T-cell (primary cell): ENCODE measurements at regions not wholly inside any gene's neighbourhood (a gene's known extent, or its start where the extent isn't known, plus 50 kb on each side); places are given as distances from the start of the nearest gene placed in this dataset.

Experiments
- ATAC-seq, 4 experiments: fragments of 200-7000 bp in 3 of 4; fragments of 150-1000 bp in 1 of 4; cut with Tn5 transposase; replicated peaks in 1 of 4; 1 replicate in 3 of 4; 2 replicates in 1 of 4; pipeline ENCODE4 v1.10.0; 2021; ENCODE audit warnings: moderate library complexity in 3 of 4, mild to moderate bottlenecking in 2 of 4, moderate number of reproducible peaks in 1 of 4
- CTCF ChIA-PET, 2 donors: fragments of 300-600 bp; sonication (Branson Sonifier 250); formaldehyde crosslinking; loops; one replicate each; lab custom pipeline; 2022; ENCODE audit warnings: antibody characterized with exemption in 2 of 2; lab: Charles Lee
- POLR2A ChIA-PET, 2 donors: fragments of 300-600 bp; sonication (Branson Sonifier 250); formaldehyde crosslinking; loops; one replicate each; lab custom pipeline; 2022; ENCODE audit warnings: antibody characterized with exemption in 2 of 2; lab: Charles Lee
- DNase-seq, 35 experiments: peaks; one replicate each; pipeline versions ENCODE4 v3.0.0 to v3.0.0-alpha.2; 2013 to 2023
- H3K27ac ChIP-seq: one replicate; pipeline ENCODE4 v1.5.1; 2013; ENCODE audit warnings: low read length
- H3K27me3 ChIP-seq, 2 experiments: replicated peaks in 1 of 2; 1 replicate in 1 of 2; 2 replicates in 1 of 2; pipeline versions ENCODE4 v1.6.1 to v1.7.0; 2013; ENCODE audit warnings: low read length in 1 of 2, mixed read lengths in 1 of 2; ENCODE audit not compliant: control insufficient read depth in 2 of 2, insufficient read depth in 2 of 2; ENCODE audit errors: extremely low read depth in 1 of 2
- H3K36me3 ChIP-seq, 2 donors: 1 replicate in 1 of 2; 2 replicates in 1 of 2; pipeline versions ENCODE4 v1.6.1 to v1.7.0; 2013; ENCODE audit warnings: low read length in 1 of 2; ENCODE audit not compliant: control insufficient read depth in 2 of 2, insufficient read depth in 1 of 2; ENCODE audit errors: extremely low read depth in 1 of 2
- H3K4me1 ChIP-seq, 2 experiments: 1 replicate in 1 of 2; 2 replicates in 1 of 2; pipeline versions ENCODE4 v1.6.1 to v1.7.0; 2013; ENCODE audit warnings: low read length in 2 of 2, mixed read lengths in 1 of 2; ENCODE audit not compliant: insufficient read depth in 2 of 2, control insufficient read depth in 1 of 2; ENCODE audit errors: extremely low read depth in 1 of 2
- H3K4me3 ChIP-seq, 2 donors: 1 replicate in 1 of 2; 2 replicates in 1 of 2; pipeline versions ENCODE4 v1.5.1 to v1.7.0; 2013; ENCODE audit warnings: mild to moderate bottlenecking in 2 of 2, low read length in 1 of 2, moderate library complexity in 1 of 2; ENCODE audit not compliant: control insufficient read depth in 1 of 2; ENCODE audit errors: extremely low read depth in 1 of 2
- H3K9me3 ChIP-seq: 2 replicates; pipeline ENCODE4 v1.7.0; 2013
- H3K27ac Mint-ChIP-seq, 2 donors: one replicate each; pipeline ENCODE4 v1.8.0; 2020 to 2021; ENCODE audit warnings: mild to moderate bottlenecking in 2 of 2, mixed read lengths in 2 of 2
- H3K27me3 Mint-ChIP-seq, 2 donors: one replicate each; pipeline ENCODE4 v1.8.0; 2021 to 2022; ENCODE audit warnings: mixed read lengths in 2 of 2
- H3K36me3 Mint-ChIP-seq: one replicate; pipeline ENCODE4 v1.8.0; 2021; ENCODE audit warnings: mixed read lengths
- H3K4me1 Mint-ChIP-seq, 3 donors: one replicate each; pipeline ENCODE4 v1.8.0; 2020 to 2022; ENCODE audit warnings: mixed read lengths in 3 of 3, mild to moderate bottlenecking in 1 of 3
- H3K4me3 Mint-ChIP-seq, 3 donors: one replicate each; pipeline ENCODE4 v1.8.0; 2020 to 2022; ENCODE audit warnings: mild to moderate bottlenecking in 3 of 3, mixed read lengths in 3 of 3, moderate library complexity in 3 of 3
- H3K9me3 Mint-ChIP-seq, 3 donors: one replicate each; pipeline ENCODE4 v1.8.0; 2020 to 2022; ENCODE audit warnings: mixed read lengths in 3 of 3
- WGBS: methylation state at CpG from one replicate; pipeline ENCODE4 v1.1.5; 2013; ENCODE audit warnings: missing lambda C conversion rate; ENCODE audit not compliant: insufficient coverage; 5-methylcytosine and 5-hydroxymethylcytosine counted together

GRCh38 chr10:53477313-53477675 lies 704.7 kb upstream of the MBL2 start:
- H3K9me3 ChIP-seq, result no peaks in the 10 kb centered on the region
- no peaks in the 10 kb centered on the region for H3K4me1 ChIP-seq
- no peaks in the 10 kb centered on the region for H3K36me3 Mint-ChIP-seq
- ATAC-seq (no peak), DNase-seq (no peak)
- H3K36me3 ChIP-seq, result no peaks in the 10 kb centered on the region
- ChIA-PET POLR2A (no interaction called here), CTCF (no interaction called here)
- H3K27me3 Mint-ChIP-seq, result no peaks in the 10 kb centered on the region
- WGBS, result no CpG with 5 or more reads among the region's 1 CpG
- H3K4me1 Mint-ChIP-seq, result no peaks in the 10 kb centered on the region
- H3K27ac ChIP-seq, result no peak overlapping the region
- H3K27ac Mint-ChIP-seq, result no peak overlapping the region
- H3K27me3 ChIP-seq, result no peaks in the 10 kb centered on the region
- no peak overlapping the region for H3K4me3 ChIP-seq
- H3K9me3 Mint-ChIP-seq, result peaks cover 0 to 18% (median 2%) of the 10 kb centered on the region in 3 donors
- H3K4me3 Mint-ChIP-seq, result no peak overlapping the region

GRCh38 chr10:53476650-53477312 lies 704.2 kb upstream of the MBL2 start:
- peaks cover 0 to 18% (median 2%) of the 10 kb centered on the region in 3 donors for H3K9me3 Mint-ChIP-seq
- H3K36me3 ChIP-seq, result no peaks in the 10 kb centered on the region
- WGBS, result no CpG with 5 or more reads among the region's 3 CpGs

GRCh38 chr10:53469383-53469782 lies 696.8 kb upstream of the MBL2 start:
- Mint-ChIP-seq H3K4me3 (no peak overlapping the region), H3K4me1 (no peaks in the 10 kb centered on the region), H3K27me3 (no peaks in the 10 kb centered on the region), H3K9me3 (peaks cover 0 to 20% (median 2%) of the 10 kb centered on the region in 3 donors), H3K27ac (no peak overlapping the region), H3K36me3 (no peaks in the 10 kb centered on the region)
- H3K27me3 ChIP-seq, result no peaks in the 10 kb centered on the region
- no peaks in the 10 kb centered on the region for H3K9me3 ChIP-seq
- no peak overlapping the region for H3K4me3 ChIP-seq
- no peak for DNase-seq
- no peak overlapping the region for H3K27ac ChIP-seq
- WGBS, result no CpG with 5 or more reads among the region's 2 CpGs
- no peaks in the 10 kb centered on the region for H3K36me3 ChIP-seq
- no peak for ATAC-seq
- no peaks in the 10 kb centered on the region for H3K4me1 ChIP-seq
- ChIA-PET POLR2A (no interaction called here), CTCF (no interaction called here)

More at GRCh38 chr10:53476650-53477312, 704.2 kb upstream of the MBL2 start:
- H3K27ac ChIP-seq, result no peak overlapping the region
- no peak for DNase-seq
- no peaks in the 10 kb centered on the region for H3K4me1 ChIP-seq
- POLR2A ChIA-PET, result no interaction called here
- H3K36me3 Mint-ChIP-seq, result no peaks in the 10 kb centered on the region
- no peaks in the 10 kb centered on the region for H3K9me3 ChIP-seq
- no peak overlapping the region for H3K27ac Mint-ChIP-seq
- H3K4me3 ChIP-seq, result no peak overlapping the region
- no peak for ATAC-seq
- no peaks in the 10 kb centered on the region for H3K27me3 Mint-ChIP-seq
- CTCF ChIA-PET, result no interaction called here
- H3K27me3 ChIP-seq, result no peaks in the 10 kb centered on the region
- no peak overlapping the region for H3K4me3 Mint-ChIP-seq
- H3K4me1 Mint-ChIP-seq, result no peaks in the 10 kb centered on the region

- no peaks in the 10 kb centered on the region for H3K36me3 Mint-ChIP-seq
- Histone ChIP-seq H3K27me3 (no peaks in the 10 kb centered on the region), H3K36me3 (no peaks in the 10 kb centered on the region), H3K9me3 (no peaks in the 10 kb centered on the region), H3K4me1 (no peaks in the 10 kb centered on the region), H3K27ac (no peak overlapping the region), H3K4me3 (no peak overlapping the region)
- H3K4me3 Mint-ChIP-seq, result no peak overlapping the region
- no peak overlapping the region for H3K27ac Mint-ChIP-seq
- 100% methylated on average over 2 of the region's 4 CpGs for WGBS
- CTCF ChIA-PET, result no interaction called here
- H3K27me3 Mint-ChIP-seq, result no peaks in the 10 kb centered on the region
- H3K4me1 Mint-ChIP-seq, result no peaks in the 10 kb centered on the region
- DNase-seq, result no peak
- no peak for ATAC-seq
- POLR2A ChIA-PET, result no interaction called here
- H3K9me3 Mint-ChIP-seq, result peaks cover 9 to 17% (median 11%) of the 10 kb centered on the region in 3 donors
Observed at GRCh38 chr10:53463539-53463938, 691.0 kb upstream of the MBL2 start.

GRCh38 chr10:53458007-53458406 lies 685.4 kb upstream of the MBL2 start:
- Mint-ChIP-seq H3K9me3 (peaks cover 5 to 13% (median 10%) of the 10 kb centered on the region in 3 donors), H3K4me3 (no peak overlapping the region)

GRCh38 chr10:53453196-53453595 lies 680.6 kb upstream of the MBL2 start:
- ATAC-seq (no peak), DNase-seq (no peak)
- Histone ChIP-seq H3K27me3 (no peaks in the 10 kb centered on the region), H3K4me3 (no peak overlapping the region), H3K27ac (no peak overlapping the region), H3K36me3 (no peaks in the 10 kb centered on the region), H3K9me3 (no peaks in the 10 kb centered on the region), H3K4me1 (no peaks in the 10 kb centered on the region)
- H3K9me3 Mint-ChIP-seq, result peaks cover 11 to 25% (median 14%) of the 10 kb centered on the region in 3 donors
- no CpG with 5 or more reads among the region's 1 CpG for WGBS
- H3K4me1 Mint-ChIP-seq, result no peaks in the 10 kb centered on the region
- no peak overlapping the region for H3K4me3 Mint-ChIP-seq
- H3K27me3 Mint-ChIP-seq, result no peaks in the 10 kb centered on the region
- ChIA-PET POLR2A (no interaction called here), CTCF (no interaction called here)
- H3K27ac Mint-ChIP-seq, result no peak overlapping the region
- no peaks in the 10 kb centered on the region for H3K36me3 Mint-ChIP-seq

More at GRCh38 chr10:53458007-53458406, 685.4 kb upstream of the MBL2 start:
- DNase-seq, result no peak
- no peaks in the 10 kb centered on the region for H3K4me1 Mint-ChIP-seq
- Histone ChIP-seq H3K27ac (no peak overlapping the region), H3K9me3 (no peaks in the 10 kb centered on the region), H3K4me3 (no peak overlapping the region), H3K36me3 (no peaks in the 10 kb centered on the region), H3K4me1 (no peaks in the 10 kb centered on the region), H3K27me3 (no peaks in the 10 kb centered on the region)
- no peak for ATAC-seq
- no CpG with 5 or more reads among the region's 1 CpG for WGBS
- no peaks in the 10 kb centered on the region for H3K36me3 Mint-ChIP-seq
- ChIA-PET POLR2A (no interaction called here), CTCF (no interaction called here)
- no peaks in the 10 kb centered on the region for H3K27me3 Mint-ChIP-seq
- H3K27ac Mint-ChIP-seq, result no peak overlapping the region

- Histone ChIP-seq H3K4me3 (no peak overlapping the region), H3K36me3 (no peaks in the 10 kb centered on the region), H3K27me3 (no peaks in the 10 kb centered on the region), H3K27ac (no peak overlapping the region), H3K4me1 (no peaks in the 10 kb centered on the region), H3K9me3 (no peaks in the 10 kb centered on the region)
- 83% methylated on average over 1 of the region's 1 CpG for WGBS
- Mint-ChIP-seq H3K27ac (no peak overlapping the region), H3K36me3 (no peaks in the 10 kb centered on the region), H3K9me3 (peaks cover 12 to 25% (median 14%) of the 10 kb centered on the region in 3 donors), H3K27me3 (no peaks in the 10 kb centered on the region), H3K4me1 (no peaks in the 10 kb centered on the region), H3K4me3 (no peak overlapping the region)
- CTCF ChIA-PET, result no interaction called here
- ATAC-seq (no peak), DNase-seq (no peak)
- POLR2A ChIA-PET, result no interaction called here
Observed at GRCh38 chr10:53447576-53447975, 675.0 kb upstream of the MBL2 start.
